Neuronal stem cell (in vitro differentiated cells): ENCODE measurements at regions not wholly inside any gene's neighbourhood (a gene's known extent, or its start where the extent isn't known, plus 50 kb on each side); places are given as distances from the start of the nearest gene placed in this dataset.

Experiments
- DNase-seq: peaks from one replicate; pipeline ENCODE4 v3.0.0-alpha.2; 2013; ENCODE audit warnings: low spot score
- H2AFZ ChIP-seq: one replicate; pipeline ENCODE4 v1.6.1; 2013; ENCODE audit warnings: mild to moderate bottlenecking, low read length, inconsistent platforms
- H2AK5ac ChIP-seq: 2 replicates; pipeline ENCODE4 v1.6.1; 2013; ENCODE audit warnings: low read depth, mild to moderate bottlenecking, inconsistent platforms, low read length, moderate library complexity, mixed read lengths
- H2BK120ac ChIP-seq: 2 replicates; pipeline ENCODE4 v1.6.1; 2013; ENCODE audit warnings: low read depth, mild to moderate bottlenecking, inconsistent platforms, low read length, moderate library complexity, mixed read lengths
- H2BK12ac ChIP-seq: one replicate; pipeline ENCODE4 v1.6.1; 2013; ENCODE audit warnings: low read length, inconsistent platforms
- H2BK15ac ChIP-seq: 2 replicates; pipeline ENCODE4 v1.6.1; 2013; ENCODE audit warnings: mild to moderate bottlenecking, low read length, inconsistent platforms, mixed read lengths
- H2BK5ac ChIP-seq: one replicate; pipeline ENCODE4 v1.6.1; 2013; ENCODE audit warnings: inconsistent platforms, mild to moderate bottlenecking, low read length, moderate library complexity
- H3K14ac ChIP-seq: one replicate; pipeline ENCODE4 v1.6.1; 2013; ENCODE audit warnings: low read length, inconsistent platforms
- H3K18ac ChIP-seq: 2 replicates; pipeline ENCODE4 v1.6.1; 2013; ENCODE audit warnings: low read length, inconsistent platforms
- H3K23ac ChIP-seq: 2 replicates; pipeline ENCODE4 v1.6.1; 2013; ENCODE audit warnings: low read depth, mild to moderate bottlenecking, mixed read lengths, low read length, inconsistent platforms; ENCODE audit not compliant: poor library complexity
- H3K27ac ChIP-seq: replicated peaks from 3 replicates; pipeline ENCODE4 v1.5.1; 2013; ENCODE audit warnings: low read length, inconsistent platforms
- H3K27me3 ChIP-seq, 3 experiments: 2 replicates each; pipeline ENCODE4 v1.6.1; 2013; ENCODE audit warnings: low read length in 3 of 3, mild to moderate bottlenecking in 2 of 3, inconsistent platforms in 1 of 3, low read depth in 1 of 3, mixed read lengths in 1 of 3, moderate library complexity in 1 of 3; ENCODE audit not compliant: control insufficient read depth in 3 of 3, insufficient read depth in 3 of 3
- H3K36me3 ChIP-seq, 2 donors: replicated peaks in 1 of 2; 2 replicates each; pipeline ENCODE4 v1.6.1; 2013; ENCODE audit warnings: low read length in 2 of 2; ENCODE audit not compliant: control insufficient read depth in 2 of 2, insufficient read depth in 2 of 2
- H3K4ac ChIP-seq: 2 replicates; pipeline ENCODE4 v1.6.1; 2013; ENCODE audit warnings: inconsistent platforms, mild to moderate bottlenecking, low read length, moderate library complexity
- H3K4me1 ChIP-seq, 2 donors: 1 replicate in 1 of 2; 2 replicates in 1 of 2; pipeline ENCODE4 v1.6.1; 2013; ENCODE audit warnings: low read length in 2 of 2, low read depth in 1 of 2; ENCODE audit not compliant: control insufficient read depth in 2 of 2, insufficient read depth in 1 of 2
- H3K4me2 ChIP-seq: one replicate; pipeline ENCODE4 v1.6.1; 2013; ENCODE audit warnings: mild to moderate bottlenecking, low read length, inconsistent platforms; ENCODE audit not compliant: insufficient read depth, poor library complexity, severe bottlenecking
- H3K4me3 ChIP-seq, 2 donors: 2 replicates each; pipeline ENCODE4 v1.5.1; 2013; ENCODE audit warnings: low read length in 2 of 2, mild to moderate bottlenecking in 2 of 2, inconsistent platforms in 1 of 2, moderate library complexity in 1 of 2
- H3K79me1 ChIP-seq: one replicate; pipeline ENCODE4 v1.6.1; 2013; ENCODE audit warnings: low read depth, mild to moderate bottlenecking, inconsistent platforms, low read length, moderate library complexity
- H3K9ac ChIP-seq: one replicate; pipeline ENCODE4 v1.6.1; 2013; ENCODE audit warnings: mild to moderate bottlenecking, low read depth, low read length, inconsistent platforms; ENCODE audit not compliant: poor library complexity
- H3K9me3 ChIP-seq, 2 donors: replicated peaks in 1 of 2; 2 replicates each; pipeline versions ENCODE3 to v1.6.1; 2013; ENCODE audit warnings: low read length in 2 of 2, mild to moderate bottlenecking in 2 of 2, inconsistent platforms in 1 of 2, low read depth in 1 of 2, mixed read lengths in 1 of 2, moderate library complexity in 1 of 2; ENCODE audit not compliant: control insufficient read depth in 2 of 2, insufficient read depth in 1 of 2
- H4K8ac ChIP-seq: one replicate; pipeline ENCODE4 v1.6.1; 2013; ENCODE audit warnings: low read depth, mild to moderate bottlenecking, inconsistent platforms, low read length, moderate library complexity
- H4K91ac ChIP-seq: one replicate; pipeline ENCODE4 v1.6.1; 2013; ENCODE audit warnings: low read length, low read depth, mild to moderate bottlenecking, inconsistent platforms; ENCODE audit not compliant: poor library complexity
- WGBS, 2 donors: extraction: QIAGEN DNeasy Blood & Tissue Kit; methylation state at CpG; one replicate each; pipeline ENCODE4 v1.1.7; 2013; ENCODE audit warnings: missing lambda C conversion rate in 2 of 2, mixed read lengths in 1 of 2; ENCODE audit not compliant: insufficient read length in 2 of 2, insufficient replicate concordance in 1 of 2; ENCODE audit errors: extremely low coverage in 2 of 2; 5-methylcytosine and 5-hydroxymethylcytosine counted together

DNA sequence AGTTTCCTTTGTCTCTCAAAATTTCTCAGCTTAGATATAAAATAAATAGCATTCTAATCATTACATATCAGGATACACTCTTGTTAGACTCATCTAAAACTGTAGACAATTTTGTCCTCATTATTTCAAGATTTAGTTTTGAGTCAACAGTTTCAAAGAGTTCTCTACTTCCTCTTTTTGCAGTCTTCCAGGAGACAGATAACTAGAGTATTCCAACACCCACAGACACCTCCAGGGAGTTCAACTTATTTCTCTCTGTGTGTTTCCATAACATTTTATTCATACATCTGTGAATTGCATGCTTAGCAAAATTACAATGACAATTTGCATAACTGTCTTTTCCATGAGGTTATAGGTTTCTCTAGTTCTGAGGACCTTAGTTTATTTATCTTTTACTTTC is 166.6 kb upstream of the HNMT start:
- H3K79me1 ChIP-seq: no peaks in the 10 kb centered on the region
- DNase-seq: no peak
- H2AK5ac ChIP-seq: no peak overlapping the region
- H2BK12ac ChIP-seq: no peak overlapping the region
- no peak overlapping the region for H3K23ac ChIP-seq
- no peak overlapping the region for H2AFZ ChIP-seq
- no peaks in the 10 kb centered on the region for H3K4me1 ChIP-seq
- no peak overlapping the region for H4K8ac ChIP-seq
- H3K27me3 ChIP-seq: no peaks in the 10 kb centered on the region
- H3K36me3 ChIP-seq: no peaks in the 10 kb centered on the region
- no peak overlapping the region for H2BK15ac ChIP-seq
- H2BK120ac ChIP-seq: no peak overlapping the region
- H3K4me3 ChIP-seq: no peak overlapping the region
- no peak overlapping the region for H3K9ac ChIP-seq
- H2BK5ac ChIP-seq: no peak overlapping the region
- peaks cover 0 to 1% of the 10 kb centered on the region in 2 donors for H3K9me3 ChIP-seq
- H3K27ac ChIP-seq: no peak overlapping the region
- no peak overlapping the region for H3K4me2 ChIP-seq
- H3K18ac ChIP-seq: no peak overlapping the region
- no peak overlapping the region for H3K4ac ChIP-seq
- H4K91ac ChIP-seq: no peak overlapping the region
- no peak overlapping the region for H3K14ac ChIP-seq

- Histone ChIP-seq H2BK12ac (no peak overlapping the region), H3K27ac (no peak overlapping the region), H3K4me1 (no peaks in the 10 kb centered on the region), H3K14ac (no peak overlapping the region), H2AK5ac (no peak overlapping the region), H4K8ac (no peak overlapping the region), H3K23ac (no peak overlapping the region), H2BK15ac (no peak overlapping the region), H3K27me3 (no peaks in the 10 kb centered on the region), H3K4ac (no peak overlapping the region), H2BK120ac (no peak overlapping the region), H3K9ac (no peak overlapping the region), H2BK5ac (no peak overlapping the region), H4K91ac (no peak overlapping the region), H3K79me1 (no peaks in the 10 kb centered on the region), H3K18ac (no peak overlapping the region), H3K4me3 (no peak overlapping the region), H3K9me3 (peaks cover 0 to 1% of the 10 kb centered on the region in 2 donors), H3K4me2 (no peak overlapping the region), H3K36me3 (no peaks in the 10 kb centered on the region), H2AFZ (no peak overlapping the region)
- DNase-seq: no peak
- WGBS, 2 donors: no CpG with 5 or more reads among the region's 5 CpGs
Measured at GRCh38 chr2:137799600-137799999, 164.7 kb upstream of the HNMT start.

DNA sequence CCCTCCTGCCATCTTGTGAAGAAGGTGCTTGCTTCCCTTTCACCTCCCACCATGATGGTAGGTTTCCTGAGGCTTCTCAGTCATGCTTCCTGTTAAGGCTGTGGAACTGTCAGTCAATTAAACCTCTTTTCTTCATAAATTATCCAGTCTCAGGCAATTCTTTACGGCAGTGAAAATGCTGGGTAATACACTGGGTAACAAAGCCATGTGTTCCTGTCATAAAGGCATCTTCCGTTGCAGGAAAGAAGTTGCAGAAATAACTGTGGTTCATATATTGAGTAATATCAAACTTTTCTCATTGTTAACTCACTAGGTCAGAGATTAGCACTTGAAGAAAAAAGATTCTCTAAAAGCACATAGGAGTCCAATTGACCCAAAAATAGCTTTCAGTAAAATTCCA is 163.9 kb upstream of the HNMT start:
- H3K79me1 ChIP-seq: no peaks in the 10 kb centered on the region
- no peak overlapping the region for H3K23ac ChIP-seq
- H2BK5ac ChIP-seq: no peak overlapping the region
- no peaks in the 10 kb centered on the region for H3K36me3 ChIP-seq
- no peak overlapping the region for H3K27ac ChIP-seq
- H4K8ac ChIP-seq: no peak overlapping the region
- no peak overlapping the region for H2BK12ac ChIP-seq
- H3K18ac ChIP-seq: no peak overlapping the region
- no peak overlapping the region for H2AK5ac ChIP-seq
- no peak overlapping the region for H2BK15ac ChIP-seq
- H3K9me3 ChIP-seq: peaks cover 0 to 1% of the 10 kb centered on the region in 2 donors
- no peak overlapping the region for H3K4ac ChIP-seq
- no CpG with 5 or more reads among the region's 2 CpGs for WGBS, 2 donors
- no peaks in the 10 kb centered on the region for H3K27me3 ChIP-seq
- H3K4me3 ChIP-seq: no peak overlapping the region
- H3K4me1 ChIP-seq: no peaks in the 10 kb centered on the region
- H3K14ac ChIP-seq: no peak overlapping the region
- no peak overlapping the region for H4K91ac ChIP-seq
- no peak for DNase-seq
- H2BK120ac ChIP-seq: no peak overlapping the region
- H3K4me2 ChIP-seq: no peak overlapping the region
- H2AFZ ChIP-seq: no peak overlapping the region
- H3K9ac ChIP-seq: no peak overlapping the region

DNA sequence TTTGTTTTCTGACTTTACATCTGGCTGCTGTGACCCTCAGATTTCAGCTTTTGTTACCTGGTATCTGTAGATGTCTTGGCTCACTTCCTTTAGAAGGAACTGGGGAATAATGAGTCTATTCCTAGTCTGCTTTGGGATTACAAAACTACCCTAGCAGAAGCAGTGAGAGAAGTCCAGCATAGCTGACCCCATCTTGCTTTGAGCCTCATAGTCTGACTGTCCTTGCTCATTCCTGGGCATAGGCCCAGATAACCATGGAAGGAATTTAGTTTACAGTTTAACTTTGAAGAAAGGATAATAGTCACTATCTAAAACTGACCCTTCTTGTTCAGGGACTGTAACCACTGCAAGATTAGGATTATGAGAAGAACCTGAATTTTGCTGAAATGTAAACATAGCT is 163.0 kb upstream of the HNMT start:
- Histone ChIP-seq H3K27me3 (no peaks in the 10 kb centered on the region), H3K23ac (no peak overlapping the region), H2BK15ac (no peak overlapping the region), H3K9ac (no peak overlapping the region), H3K36me3 (no peaks in the 10 kb centered on the region), H2BK120ac (no peak overlapping the region), H2AK5ac (no peak overlapping the region), H4K8ac (no peak overlapping the region), H3K14ac (no peak overlapping the region), H3K9me3 (peaks cover 0 to 1% of the 10 kb centered on the region in 2 donors), H3K27ac (no peak overlapping the region), H4K91ac (no peak overlapping the region), H2AFZ (no peak overlapping the region), H3K4me2 (no peak overlapping the region), H2BK12ac (no peak overlapping the region), H2BK5ac (no peak overlapping the region), H3K4me3 (no peak overlapping the region), H3K4ac (no peak overlapping the region), H3K79me1 (no peaks in the 10 kb centered on the region), H3K18ac (no peak overlapping the region), H3K4me1 (no peaks in the 10 kb centered on the region)
- no peak for DNase-seq
